HG03103 (cell line): ENCODE measurements at regions not wholly inside any gene's neighbourhood (a gene's known extent, or its start where the extent isn't known, plus 50 kb on each side); places are given as distances from the start of the nearest gene placed in this dataset.

Experiments
- ATAC-seq: cut with Tn5 transposase; IDR thresholded peaks from one replicate; pipeline ENCODE4 v1.9.1; 2021; ENCODE audit warnings: low read depth; ENCODE audit not compliant: unreplicated experiment

DNA sequence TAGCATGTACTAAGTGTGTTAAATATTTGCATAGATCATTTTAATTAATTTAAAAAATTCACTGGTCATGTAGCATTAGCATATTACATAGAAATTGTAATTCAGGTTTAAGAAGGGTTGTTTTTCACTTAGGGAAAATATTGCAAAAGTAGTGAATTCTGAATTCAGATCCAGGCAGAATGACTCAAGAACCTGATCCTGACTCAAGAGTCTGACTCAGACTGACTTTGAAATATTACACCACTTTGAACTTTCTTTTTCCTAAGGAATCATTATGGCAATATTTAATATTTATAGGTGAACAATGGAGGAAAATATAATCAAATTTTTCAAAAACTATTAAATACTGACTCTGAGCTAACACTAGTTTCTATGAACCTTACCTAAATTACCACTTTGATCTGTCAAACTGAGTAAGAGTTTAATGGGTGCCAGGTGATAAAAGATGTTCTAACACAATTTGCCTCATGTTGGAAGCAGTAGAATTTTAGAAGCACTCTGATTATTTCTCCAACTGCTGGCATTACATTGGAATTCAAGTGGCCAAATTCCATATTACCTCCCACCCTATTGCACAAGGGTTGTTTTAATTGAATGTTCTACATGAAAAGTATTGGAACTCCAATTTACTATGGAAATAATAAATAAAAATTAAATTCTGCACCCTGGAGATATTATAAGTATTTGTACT is 261.6 kb downstream of the SLITRK1 start:
- ATAC-seq: no peak

DNA sequence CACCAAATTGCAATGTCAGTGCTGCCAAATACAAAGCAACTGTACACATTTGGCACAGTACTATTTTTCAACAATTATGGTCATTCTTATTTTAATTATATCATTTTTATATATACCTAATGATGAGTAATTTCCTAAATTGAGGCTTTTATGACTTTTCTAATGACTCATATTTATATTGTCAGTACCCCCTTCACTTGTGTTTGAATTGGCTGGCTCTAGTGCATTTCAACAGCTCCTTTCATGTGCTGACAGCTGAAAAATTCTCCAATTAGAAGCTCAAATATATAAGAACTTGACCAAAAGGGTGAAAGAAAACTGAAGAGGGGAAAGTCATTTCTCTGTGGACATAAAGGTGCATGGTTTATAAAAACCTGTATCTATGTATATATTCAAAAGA is 263.3 kb downstream of the SLITRK1 start:
- no peak for ATAC-seq

DNA sequence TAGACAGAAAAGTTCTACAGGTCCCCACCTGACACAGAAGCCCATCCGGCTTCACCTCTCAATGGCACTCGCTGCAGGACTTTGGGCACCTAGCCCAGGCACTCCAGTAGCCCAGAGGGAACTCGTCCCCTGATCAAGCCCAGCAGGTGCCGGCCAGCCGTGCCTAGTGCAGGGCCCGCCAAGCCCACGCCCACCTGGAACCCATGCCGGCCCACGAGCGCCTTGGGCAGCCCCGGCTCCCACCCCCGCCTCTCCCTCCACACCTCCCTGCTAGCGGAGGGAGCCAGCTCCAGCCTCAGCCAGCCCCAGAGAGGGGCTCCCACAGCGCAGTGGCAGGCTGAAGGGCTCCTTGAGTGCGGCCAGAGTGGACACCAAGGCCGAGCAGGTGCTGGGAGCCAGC is 268.8 kb downstream of the SLITRK1 start:
- no peak for ATAC-seq

DNA sequence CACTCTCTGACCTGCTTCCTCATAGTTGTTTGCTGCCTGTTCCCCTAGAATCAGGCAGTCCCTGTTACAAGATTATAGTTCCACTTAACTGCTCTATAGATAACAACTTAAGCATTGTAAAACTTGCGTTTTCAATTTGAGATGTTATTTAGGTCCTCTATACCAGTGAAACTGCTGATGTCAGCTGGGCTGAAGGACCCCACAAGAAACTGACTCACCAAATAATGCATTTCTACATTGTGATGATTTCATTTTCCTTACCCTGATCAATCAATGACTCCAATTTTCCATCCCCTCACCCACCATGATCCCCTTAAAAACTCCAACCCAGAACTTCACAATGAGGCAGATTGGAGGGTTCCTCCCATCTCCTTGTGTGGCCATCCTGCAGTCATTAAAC is 280.7 kb downstream of the SLITRK1 start:
- ATAC-seq: no peak

DNA sequence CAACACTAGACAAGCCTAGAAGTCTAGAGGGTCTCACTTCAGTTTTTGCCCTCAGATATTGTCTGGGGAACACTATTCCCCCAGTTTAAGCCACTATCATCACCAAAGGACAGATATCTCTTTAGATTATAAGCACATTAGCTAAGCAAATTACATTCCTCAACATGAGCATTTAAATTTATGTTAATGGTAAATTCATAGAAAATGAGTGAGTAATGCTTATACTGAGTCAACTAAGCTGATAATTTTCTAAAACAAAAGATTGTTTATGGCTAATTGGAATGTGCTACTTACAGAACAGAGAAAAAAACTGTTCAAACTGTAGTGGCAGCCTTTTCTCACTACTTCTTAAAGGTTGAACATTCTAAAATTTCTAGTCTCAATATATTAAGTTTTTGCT is 290.2 kb downstream of the SLITRK1 start:
- no peak for ATAC-seq

DNA sequence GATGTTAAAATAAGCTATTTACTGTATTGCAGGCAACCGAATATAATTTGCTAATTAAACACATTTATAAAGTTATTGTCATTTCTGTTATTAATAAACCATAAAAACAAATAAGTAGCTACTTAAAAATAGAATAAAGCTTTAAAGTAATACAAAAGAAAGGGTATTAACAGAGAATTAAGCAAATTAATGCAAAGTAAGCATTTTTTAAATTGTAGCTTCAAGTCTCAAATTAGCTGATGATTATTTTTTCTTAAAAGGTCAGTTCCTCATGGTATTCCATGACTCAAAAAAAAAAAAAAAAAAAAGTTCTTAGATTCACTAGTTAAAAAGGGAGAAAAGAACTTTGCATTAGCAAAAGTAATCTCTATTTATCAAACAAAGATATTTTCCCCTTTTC is 292.5 kb downstream of the SLITRK1 start:
- ATAC-seq: no peak

DNA sequence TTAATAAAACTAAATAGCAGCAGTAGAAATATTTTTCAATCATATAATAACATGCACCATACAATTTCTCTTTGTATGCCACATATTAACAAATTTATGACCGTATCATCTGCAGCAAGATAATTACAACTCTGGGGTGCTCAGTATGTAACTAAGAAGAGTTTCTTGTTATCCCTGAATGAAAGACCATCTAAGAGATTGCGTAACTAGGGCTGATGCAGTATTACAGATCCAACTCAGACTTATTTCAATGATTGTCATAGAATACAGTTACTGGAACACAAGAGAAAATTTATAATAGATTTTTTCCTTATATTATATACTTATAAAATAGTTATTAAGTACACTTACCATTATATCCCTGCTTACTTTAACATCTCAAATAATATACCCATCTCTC is 305.1 kb downstream of the SLITRK1 start:
- no peak for ATAC-seq

DNA sequence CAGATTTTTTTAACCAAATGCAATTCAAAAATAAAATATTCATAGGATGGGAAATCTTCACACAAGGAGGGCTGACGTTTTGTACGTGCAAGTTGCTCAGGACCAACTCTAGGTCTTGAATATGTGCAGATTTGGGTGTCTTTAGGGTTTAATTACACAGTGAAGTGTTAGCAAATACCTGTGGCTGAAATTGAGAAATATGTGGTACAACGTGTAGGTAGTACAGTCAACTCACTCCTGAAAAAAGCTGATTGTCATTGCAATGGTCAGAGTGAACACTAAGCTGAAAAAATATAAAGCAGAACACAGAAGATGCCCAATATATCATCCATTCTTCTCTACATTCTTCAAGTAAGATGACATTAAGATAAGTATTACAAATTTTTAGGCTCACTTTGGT is 314.3 kb downstream of the SLITRK1 start:
- no peak for ATAC-seq

DNA sequence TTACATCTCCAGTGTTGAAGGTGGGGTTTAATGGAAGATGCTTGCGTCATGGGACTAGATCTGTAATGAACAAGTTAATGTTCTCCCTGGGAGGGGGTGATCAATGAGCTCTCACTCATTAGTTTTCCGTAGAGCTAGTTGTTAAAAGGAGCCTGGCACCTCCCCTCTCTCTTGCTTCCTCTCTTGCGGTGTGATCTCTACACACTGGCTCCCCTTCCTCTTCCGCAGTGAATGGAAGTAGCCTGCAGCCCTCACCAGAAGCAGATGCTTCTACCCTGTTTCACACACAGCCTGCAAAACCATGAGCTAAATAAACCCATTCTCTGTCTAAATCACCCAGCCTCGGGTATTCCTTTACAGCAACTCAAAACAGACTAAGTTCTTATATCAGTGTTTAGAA is 318.8 kb downstream of the SLITRK1 start:
- ATAC-seq: no peak

DNA sequence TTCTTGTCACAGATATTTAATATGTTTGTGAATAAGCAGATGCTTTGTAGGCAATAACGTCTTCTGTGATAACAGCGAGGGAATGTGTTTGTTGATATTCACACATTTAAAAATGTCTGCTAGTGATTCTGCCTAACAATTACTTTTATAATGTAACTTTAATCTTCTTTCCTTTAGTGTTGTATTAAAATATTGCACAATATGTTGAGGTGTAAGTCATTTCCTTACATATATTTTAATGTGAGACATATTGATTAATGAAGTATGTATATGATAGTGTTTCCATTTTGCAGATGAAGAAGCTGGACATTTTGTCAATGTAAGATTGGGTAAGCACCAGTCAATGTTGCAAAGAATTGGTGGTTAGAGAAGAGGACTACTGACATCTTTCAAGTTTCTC is 324.4 kb downstream of the SLITRK1 start:
- no peak for ATAC-seq

DNA sequence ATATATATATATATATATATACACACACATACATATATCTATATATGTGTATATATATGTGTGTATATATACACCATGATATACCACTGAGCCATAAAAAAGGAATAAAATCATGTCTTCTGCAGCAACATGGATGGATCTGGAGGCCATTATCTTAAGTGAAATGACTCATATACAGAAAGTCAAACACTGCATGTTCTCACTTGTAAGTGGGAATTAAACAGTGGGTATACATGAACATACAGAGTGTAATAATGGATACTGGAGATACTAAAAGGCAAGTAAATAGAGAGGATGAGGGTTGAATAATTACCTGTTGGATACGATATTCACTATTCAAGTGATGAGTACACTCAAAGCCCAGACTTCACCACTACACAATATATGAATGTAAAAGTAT is 332.6 kb downstream of the SLITRK1 start:
- no peak for ATAC-seq

DNA sequence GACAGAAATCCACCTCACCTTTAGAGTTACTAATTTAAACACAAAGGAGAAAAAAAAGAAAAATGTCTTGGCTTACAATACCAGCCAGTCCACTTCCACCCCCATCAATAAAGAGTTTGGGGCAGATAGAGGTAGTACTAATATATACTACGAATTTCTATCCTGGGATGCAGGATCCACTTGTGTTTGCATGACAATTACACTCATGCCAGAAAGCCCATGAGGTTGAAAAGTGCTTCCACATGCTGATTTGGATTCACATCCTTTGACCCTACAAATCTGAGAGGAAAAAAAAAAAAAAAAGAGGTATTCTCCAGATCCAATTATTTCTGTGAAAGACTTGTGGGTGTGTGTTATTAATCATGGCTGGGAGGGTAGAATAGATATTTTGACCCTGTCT is 335.2 kb downstream of the SLITRK1 start:
- ATAC-seq: no peak

DNA sequence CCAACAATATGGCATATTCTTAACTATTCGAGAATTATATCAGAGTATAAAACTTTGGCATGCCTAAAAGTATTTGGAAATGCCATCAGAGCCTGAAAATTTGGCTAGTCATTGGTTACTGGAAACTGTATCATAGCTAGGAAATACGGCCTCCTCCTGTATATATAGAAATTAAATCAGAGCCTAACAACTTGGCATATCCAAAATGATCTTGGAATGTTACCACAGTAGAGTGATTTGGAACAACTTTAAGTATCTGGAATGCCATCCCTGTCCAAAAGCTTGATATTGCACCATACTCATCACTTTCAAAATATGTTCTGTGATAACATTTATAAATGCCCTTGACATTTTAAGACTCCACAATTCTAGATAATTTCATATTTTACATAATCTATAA is 335.8 kb downstream of the SLITRK1 start:
- no peak for ATAC-seq

DNA sequence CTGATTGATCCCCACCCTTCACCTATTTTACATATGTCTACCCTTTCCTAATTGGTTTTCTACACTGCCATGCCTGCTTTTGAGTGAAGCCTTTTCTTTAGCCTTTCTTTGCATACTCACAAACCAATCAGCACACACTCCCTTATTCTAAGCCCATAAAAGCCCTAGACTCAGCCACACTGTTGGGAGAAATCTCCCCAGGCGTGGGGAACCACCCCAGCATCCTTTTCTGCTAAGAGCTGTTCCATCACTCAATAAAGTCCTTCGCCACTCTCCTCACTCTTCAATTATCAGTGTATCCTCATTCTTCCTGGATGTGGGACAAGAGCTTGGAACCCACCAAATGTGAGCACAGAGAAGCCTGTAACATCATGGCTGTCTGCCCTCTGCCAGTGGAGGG is 343.6 kb downstream of the SLITRK1 start:
- ATAC-seq: no peak

DNA sequence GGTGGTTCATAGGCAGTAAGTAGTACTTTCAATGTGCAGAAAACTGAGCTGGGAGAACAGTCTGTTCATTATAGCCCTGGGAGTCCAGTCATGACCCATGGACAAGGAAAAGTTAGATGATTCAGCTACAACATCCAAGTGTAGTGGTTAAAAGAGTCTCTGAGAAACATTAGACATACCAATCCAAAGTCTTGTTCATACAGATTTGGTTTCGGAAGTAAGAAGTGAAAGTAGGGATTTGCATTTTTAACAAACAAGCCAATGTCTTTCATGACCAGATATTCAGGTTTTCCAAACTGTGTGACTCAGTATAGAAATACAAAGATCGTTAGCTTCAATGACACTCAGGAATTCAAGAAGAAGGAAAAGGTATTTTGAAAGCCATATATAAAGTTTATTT is 345.3 kb downstream of the SLITRK1 start:
- no peak for ATAC-seq

DNA sequence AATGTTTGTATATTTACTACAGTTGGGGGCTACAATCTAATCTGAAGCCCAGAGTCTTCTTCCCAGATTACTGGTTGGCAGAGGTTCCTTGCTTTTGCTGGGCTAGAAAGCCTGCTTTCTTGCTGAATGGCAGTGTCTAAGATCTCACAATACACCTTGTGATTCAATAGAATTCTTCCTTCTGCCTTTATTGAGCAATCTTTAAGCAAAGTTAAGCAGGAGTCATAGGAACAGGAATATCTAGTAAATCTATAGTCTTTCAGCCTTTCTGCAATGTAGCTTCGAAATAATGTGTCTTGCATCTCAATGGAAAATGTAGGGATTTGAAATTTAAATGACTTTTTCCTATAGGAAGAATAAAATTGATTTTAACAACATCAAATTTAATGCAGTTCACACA is 346.1 kb downstream of the SLITRK1 start:
- ATAC-seq: no peak

DNA sequence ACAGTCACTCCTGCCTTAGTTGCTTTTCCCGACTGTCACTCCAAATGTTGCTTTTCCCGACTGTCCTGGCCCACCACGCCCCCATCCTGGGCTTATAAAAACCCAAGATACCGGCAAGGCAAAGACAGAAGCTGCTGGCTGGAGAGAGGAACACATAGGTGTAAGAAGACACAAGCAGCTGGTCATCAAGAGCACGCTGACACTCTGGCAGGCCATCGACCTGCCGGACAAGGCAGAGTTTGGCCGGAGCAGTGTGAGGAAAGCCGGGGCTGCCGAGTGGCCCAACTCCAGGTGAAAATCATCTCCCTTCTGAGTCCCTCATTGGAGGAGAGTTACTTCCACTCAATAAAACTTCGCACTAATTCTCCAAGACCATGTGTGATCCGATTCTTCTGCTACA is 349.5 kb downstream of the SLITRK1 start:
- no peak for ATAC-seq

DNA sequence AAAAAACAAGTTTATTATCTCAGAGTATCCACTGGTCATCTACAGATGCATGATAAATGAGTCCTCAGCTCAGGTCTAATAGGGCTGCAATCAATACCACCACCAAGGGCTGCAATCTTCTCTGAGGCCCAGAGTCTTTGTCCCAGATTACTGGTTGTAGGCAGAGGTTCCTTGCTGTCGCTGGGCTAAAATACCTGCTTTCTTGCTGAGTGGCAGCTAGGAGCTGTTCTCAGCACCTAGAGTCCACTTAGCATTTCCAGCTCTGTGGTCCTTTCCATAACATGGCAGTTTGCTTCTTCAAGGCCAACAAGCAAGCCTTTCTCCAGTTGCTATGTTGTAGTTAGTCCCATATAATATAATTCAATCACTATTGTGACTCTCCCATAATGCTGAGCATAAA is 351.3 kb downstream of the SLITRK1 start:
- no peak for ATAC-seq

DNA sequence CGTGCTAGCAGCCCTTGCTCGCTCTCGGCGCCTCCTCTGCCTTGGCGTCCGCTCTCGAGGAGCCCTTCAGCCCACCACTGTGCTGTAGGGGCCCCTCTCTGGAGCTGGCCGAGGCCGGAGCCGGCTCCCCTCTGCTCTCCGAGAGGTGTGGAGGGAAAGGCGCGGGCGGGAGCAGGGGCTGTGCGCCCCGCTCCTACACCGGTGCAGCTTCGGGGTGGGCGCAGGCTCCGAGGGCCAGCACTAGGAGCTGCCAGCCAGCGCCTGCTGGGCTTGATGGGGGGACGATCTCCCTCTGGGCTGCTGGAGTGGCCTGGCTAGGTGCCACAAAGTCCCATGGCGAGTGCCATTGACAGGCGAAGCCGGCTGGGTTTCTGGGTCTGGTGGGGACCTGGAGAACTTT is 365.5 kb downstream of the SLITRK1 start:
- ATAC-seq: no peak

DNA sequence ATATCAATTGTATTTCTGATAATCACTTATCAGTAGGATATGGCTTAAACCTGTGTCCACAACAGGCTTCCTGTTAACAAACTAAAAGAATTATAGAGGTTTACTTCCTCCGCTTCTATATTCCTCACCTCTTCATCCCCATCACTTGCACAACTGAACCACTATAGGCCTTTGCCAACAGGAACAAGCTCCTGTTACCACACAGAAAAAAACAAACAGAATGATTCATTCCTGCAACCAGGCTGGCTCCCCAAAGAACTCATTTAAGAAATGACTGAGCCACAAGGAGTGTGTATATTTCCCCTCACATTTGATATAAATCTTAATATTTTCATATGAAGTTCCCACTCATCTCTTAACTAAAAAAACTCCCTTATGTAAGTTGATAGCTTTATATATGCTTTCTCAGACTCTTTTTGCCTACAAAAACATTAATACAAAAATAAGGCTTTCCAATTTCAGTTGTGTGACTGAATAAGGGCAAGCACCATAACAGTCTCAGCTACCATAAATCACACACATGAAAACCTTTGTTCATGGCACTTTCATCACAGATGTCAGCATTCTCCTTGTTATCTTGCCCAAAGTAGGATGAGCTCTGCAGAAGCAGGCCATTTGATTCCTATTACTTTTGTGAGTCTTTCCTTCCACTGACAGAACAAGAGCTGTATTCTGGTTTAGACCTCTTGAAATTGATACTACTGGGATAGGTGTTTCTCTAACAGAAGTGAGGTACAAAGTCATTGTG is 366.8 kb downstream of the SLITRK1 start:
- no peak for ATAC-seq

DNA sequence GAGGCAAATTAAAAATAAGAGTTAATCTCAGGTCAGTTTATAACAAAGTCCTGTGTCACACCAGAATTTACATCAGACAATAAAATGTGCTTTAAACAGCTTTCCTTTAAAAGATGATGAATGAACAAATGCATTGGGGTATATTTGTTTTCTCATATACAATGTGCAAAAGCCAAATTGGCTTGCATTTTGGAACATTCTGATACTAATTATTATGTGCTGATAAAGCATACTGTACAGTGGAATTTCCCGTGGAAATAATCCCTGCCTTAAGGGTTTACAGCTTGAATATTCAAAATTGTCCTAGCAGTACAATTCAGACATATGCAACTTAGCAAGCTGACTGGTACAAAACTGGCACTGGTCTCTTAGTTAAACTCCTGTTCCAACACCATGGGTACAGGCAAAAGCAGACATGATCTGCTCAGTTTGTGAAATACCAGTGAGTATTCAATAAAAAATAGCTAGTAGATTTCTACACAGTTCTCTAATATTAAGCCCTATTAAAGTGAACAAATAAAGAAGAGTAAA is 373.4 kb downstream of the SLITRK1 start:
- ATAC-seq: no peak

DNA sequence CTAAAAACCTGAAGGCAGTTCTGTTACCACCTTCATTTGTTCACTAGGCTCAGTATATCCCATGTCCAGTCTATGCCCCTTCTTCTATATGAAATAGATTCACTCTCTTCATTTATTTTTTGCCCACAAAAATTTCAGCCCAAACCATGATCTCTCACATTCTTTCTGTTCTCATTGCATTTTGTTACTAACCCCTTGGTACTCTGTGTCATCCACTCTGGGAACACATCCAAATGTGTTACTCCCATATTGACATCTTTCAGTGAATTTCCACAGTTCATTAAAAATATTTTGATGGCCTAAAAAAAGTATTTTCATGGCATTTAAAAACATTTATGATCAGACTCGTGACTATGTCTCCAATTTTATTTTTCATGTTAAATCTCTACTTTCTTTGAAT is 378.9 kb downstream of the SLITRK1 start:
- no peak for ATAC-seq
